GM06990 (cell line): ENCODE measurements at regions not wholly inside any gene's neighbourhood (a gene's known extent, or its start where the extent isn't known, plus 50 kb on each side); places are given as distances from the start of the nearest gene placed in this dataset.
"Not testable (repeated sequence)": the region's sequence is repeated elsewhere in the genome, so short reads cannot be mapped to it uniquely, and the experiment has no call there.

Source experiments
- DNase-seq: peaks from one replicate; pipeline ENCODE4 v3.0.0-alpha.2; 2011; ENCODE audit not compliant: insufficient read length; ENCODE audit errors: extremely low read depth
- H3K27me3 ChIP-seq: replicated peaks from 2 replicates; pipeline ENCODE4 v1.6.0; 2011; ENCODE audit warnings: low read length; ENCODE audit not compliant: control insufficient read depth, insufficient read depth
- H3K36me3 ChIP-seq: 2 replicates; pipeline ENCODE4 v1.5.1; 2011; ENCODE audit warnings: low read length; ENCODE audit not compliant: control insufficient read depth, insufficient read depth
- H3K4me3 ChIP-seq: replicated peaks from 2 replicates; pipeline ENCODE4 v1.5.1; 2011; ENCODE audit warnings: low read depth, mild to moderate bottlenecking, control low read depth, low read length
- CTCF ChIP-seq: IDR thresholded peaks from 2 replicates; pipeline ENCODE4 v1.5.1; 2011; ENCODE audit warnings: low read length, control low read depth, mild to moderate bottlenecking, inconsistent platforms; ENCODE audit not compliant: insufficient read depth, poor library complexity, severe bottlenecking

GRCh38 chr7:131629217-131629882 is 72.9 kb upstream of the PODXL start:
- no peaks in the 10 kb centered on the region; the same call in none of the 2 replicates for H3K27me3 ChIP-seq
- H3K4me3 ChIP-seq, result no peak overlapping the region
- no peak for DNase-seq
- TF ChIP-seq CTCF, result no peak
- H3K36me3 ChIP-seq, result no peaks in the 10 kb centered on the region

- H3K4me3 ChIP-seq, result no peak overlapping the region
- TF ChIP-seq CTCF, result no peak
- H3K36me3 ChIP-seq, result no peaks in the 10 kb centered on the region
- no peak for DNase-seq
- no peaks in the 10 kb centered on the region; the same call in none of the 2 replicates for H3K27me3 ChIP-seq
Measured at GRCh38 chr7:131628634-131629033, 72.2 kb upstream of the PODXL start.

GRCh38 chr7:131627735-131628190 is 71.3 kb upstream of the PODXL start:
- no peak overlapping the region for H3K4me3 ChIP-seq
- H3K36me3 ChIP-seq, result no peaks in the 10 kb centered on the region

GRCh38 chr7:131626643-131627042 is 70.2 kb upstream of the PODXL start:
- Histone ChIP-seq H3K27me3 (no peaks in the 10 kb centered on the region; the same call in none of the 2 replicates), H3K4me3 (no peak overlapping the region), H3K36me3 (no peaks in the 10 kb centered on the region)
- no peak for DNase-seq
- no peak for TF ChIP-seq CTCF

More at GRCh38 chr7:131627735-131628190, 71.3 kb upstream of the PODXL start:
- TF ChIP-seq CTCF, result no peak
- no peak for DNase-seq
- H3K27me3 ChIP-seq, result no peaks in the 10 kb centered on the region; the same call in none of the 2 replicates

- TF ChIP-seq CTCF, result no peak
- Histone ChIP-seq H3K36me3 (no peaks in the 10 kb centered on the region), H3K27me3 (no peaks in the 10 kb centered on the region; the same call in none of the 2 replicates), H3K4me3 (no peak overlapping the region)
- DNase-seq, result no peak
Measured at GRCh38 chr7:131625817-131626372, 69.5 kb upstream of the PODXL start.

- not testable (repeated sequence) for H3K4me3 ChIP-seq, H3K36me3 ChIP-seq, DNase-seq, H3K27me3 ChIP-seq
Measured at GRCh38 chr7:131625345-131625744, 68.9 kb upstream of the PODXL start.
